Small intestine (tissue), 7 donors: ENCODE measurements at regions not wholly inside any gene's neighbourhood (a gene's known extent, or its start where the extent isn't known, plus 50 kb on each side); places are given as distances from the start of the nearest gene placed in this dataset.

Experiments used
- DNase-seq, 2 donors: peaks; one replicate each; pipeline versions ENCODE4 v3.0.0 to v3.0.0-alpha.2; 2013
- FAIRE-seq: peaks from 2 replicates; lab custom pipeline; 2012; peaks lifted over from hg19 to GRCh38; lab: Jason Lieb, UNC
- H3K27ac ChIP-seq, 3 donors: one replicate each; pipeline ENCODE4 v1.5.1; 2013; ENCODE audit warnings: low read length in 2 of 3, mild to moderate bottlenecking in 2 of 3, control low read depth in 1 of 3, inconsistent platforms in 1 of 3, low read depth in 1 of 3, moderate library complexity in 1 of 3
- H3K27me3 ChIP-seq, 3 donors: one replicate each; pipeline ENCODE4 v1.6.1; 2013; ENCODE audit warnings: low read length in 3 of 3, inconsistent platforms in 1 of 3; ENCODE audit not compliant: control insufficient read depth in 3 of 3, insufficient read depth in 3 of 3
- H3K36me3 ChIP-seq, 3 donors: one replicate each; pipeline ENCODE4 v1.6.1; 2013; ENCODE audit warnings: low read length in 3 of 3, inconsistent platforms in 1 of 3, low read depth in 1 of 3, mild to moderate bottlenecking in 1 of 3, moderate library complexity in 1 of 3; ENCODE audit not compliant: control insufficient read depth in 3 of 3, insufficient read depth in 2 of 3
- H3K4me1 ChIP-seq, 3 donors: one replicate each; pipeline ENCODE4 v1.6.1; 2013; ENCODE audit warnings: low read length in 2 of 3, inconsistent platforms in 1 of 3, low read depth in 1 of 3, mild to moderate bottlenecking in 1 of 3, moderate library complexity in 1 of 3; ENCODE audit not compliant: control insufficient read depth in 3 of 3, insufficient read depth in 2 of 3
- H3K4me3 ChIP-seq, 3 donors: one replicate each; pipeline ENCODE4 v1.5.1; 2013; ENCODE audit warnings: low read length in 3 of 3, control low read depth in 1 of 3, inconsistent platforms in 1 of 3, low read depth in 1 of 3, mild to moderate bottlenecking in 1 of 3, moderate library complexity in 1 of 3
- H3K9me3 ChIP-seq, 2 donors: one replicate each; pipeline ENCODE4 v1.6.1; 2013; ENCODE audit warnings: low read depth in 1 of 2, low read length in 1 of 2; ENCODE audit not compliant: control insufficient read depth in 2 of 2, insufficient read depth in 1 of 2
- WGBS, 3 donors: extraction: QIAGEN DNeasy Blood & Tissue Kit; methylation state at CpG; one replicate each; pipeline ENCODE4 v1.1.7; 2013; 5-methylcytosine and 5-hydroxymethylcytosine counted together
- donor health status: healthy with polysubstance abuse.
- donor health status: control.
- donor health status: control.
- donor health status: Bipolar disorder and iron deficiency.
- donor health status: healthy.

DNA sequence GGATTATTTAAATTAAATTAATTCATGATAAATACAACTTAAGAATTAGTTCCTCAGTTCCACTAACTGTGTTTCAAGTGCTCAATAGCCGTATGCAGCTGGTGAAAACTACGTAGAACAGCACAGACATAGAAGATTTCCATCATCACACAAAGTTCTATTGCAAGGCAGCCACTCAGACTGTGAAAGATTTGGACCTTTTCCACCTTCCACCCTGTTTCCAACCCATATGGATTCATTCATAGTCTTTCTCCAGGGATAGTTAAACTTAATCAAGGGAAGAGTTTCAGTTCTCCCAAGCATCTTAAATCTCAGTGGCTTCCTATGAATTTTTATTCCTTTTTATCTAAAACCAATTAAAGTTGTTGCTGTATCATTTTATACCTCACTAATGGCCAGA lies 2030.8 kb downstream of the SUCLG1 start:
- FAIRE-seq: no peak
- no peaks in the 10 kb centered on the region for H3K9me3 ChIP-seq

DNA sequence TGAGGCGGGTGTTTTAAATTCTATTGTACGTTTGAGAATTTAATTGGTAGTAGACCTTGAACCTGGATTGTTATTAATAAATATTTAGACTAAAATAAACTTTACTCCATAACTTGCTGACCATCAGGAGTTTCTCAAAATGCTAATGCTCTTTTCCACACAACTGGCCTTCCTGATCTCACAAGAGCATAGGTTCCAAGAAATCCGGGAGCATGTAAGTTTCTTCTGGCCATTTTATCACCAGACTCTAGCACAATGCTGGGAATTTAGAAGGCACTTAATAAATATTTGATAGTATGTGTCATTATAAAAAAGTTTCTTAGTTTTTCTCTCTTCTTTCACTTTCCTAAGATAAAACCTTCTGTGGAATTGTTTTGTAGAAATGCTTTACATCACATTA lies 2047.1 kb downstream of the SUCLG1 start:
- WGBS, 3 donors: 59 to 68% (median 61%) methylated on average over 3 of the region's 3 CpGs
- DNase-seq (no peak), FAIRE-seq (no peak)

More for the DNA sequence above, 2030.8 kb downstream of the SUCLG1 start:
- peak in 1 of 2 donors; percentile 1 for DNase-seq
- Histone ChIP-seq H3K27me3 (no peaks in the 10 kb centered on the region), H3K4me3 (no peak overlapping the region), H3K4me1 (no peaks in the 10 kb centered on the region), H3K27ac (no peak overlapping the region), H3K36me3 (no peaks in the 10 kb centered on the region)
- WGBS, 3 donors: 73 to 87% (median 84%) methylated on average over 2 of the region's 2 CpGs

DNA sequence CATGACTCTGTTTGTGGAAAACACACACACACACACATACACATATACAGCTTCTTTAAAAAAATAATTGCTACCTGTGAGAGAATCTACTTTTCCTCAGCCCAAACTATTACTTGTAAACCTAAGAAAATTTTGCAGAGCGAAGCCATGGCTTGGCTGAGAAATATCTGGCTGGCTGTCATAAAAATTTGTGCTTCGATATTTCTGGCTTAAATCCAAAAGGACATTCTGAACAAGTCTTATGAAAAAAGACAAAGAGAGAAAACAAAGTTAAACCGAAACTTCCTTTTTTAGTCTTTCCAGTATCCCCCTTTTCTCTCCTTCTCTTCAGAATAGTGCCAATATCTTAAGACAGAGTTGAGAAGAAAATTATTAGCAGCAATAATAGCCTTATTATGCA lies 2048.0 kb downstream of the SUCLG1 start:
- peaks cover 0 to 5% of the 10 kb centered on the region in 2 donors for H3K9me3 ChIP-seq
- H3K36me3 ChIP-seq: no peaks in the 10 kb centered on the region
- no peak overlapping the region for H3K4me3 ChIP-seq
- DNase-seq: no peak
- FAIRE-seq: no peak
- no peaks in the 10 kb centered on the region for H3K27me3 ChIP-seq
- 33 to 49% (median 47%) methylated on average over 3 of the region's 3 CpGs for WGBS, 3 donors
- H3K4me1 ChIP-seq: no peaks in the 10 kb centered on the region
- H3K27ac ChIP-seq: no peak overlapping the region

More for the DNA sequence above, 2047.1 kb downstream of the SUCLG1 start:
- no peaks in the 10 kb centered on the region for H3K27me3 ChIP-seq
- H3K4me3 ChIP-seq: no peak overlapping the region
- H3K27ac ChIP-seq: no peak overlapping the region
- no peaks in the 10 kb centered on the region for H3K4me1 ChIP-seq
- H3K9me3 ChIP-seq: peaks cover 0 to 5% of the 10 kb centered on the region in 2 donors
- no peaks in the 10 kb centered on the region for H3K36me3 ChIP-seq

DNA sequence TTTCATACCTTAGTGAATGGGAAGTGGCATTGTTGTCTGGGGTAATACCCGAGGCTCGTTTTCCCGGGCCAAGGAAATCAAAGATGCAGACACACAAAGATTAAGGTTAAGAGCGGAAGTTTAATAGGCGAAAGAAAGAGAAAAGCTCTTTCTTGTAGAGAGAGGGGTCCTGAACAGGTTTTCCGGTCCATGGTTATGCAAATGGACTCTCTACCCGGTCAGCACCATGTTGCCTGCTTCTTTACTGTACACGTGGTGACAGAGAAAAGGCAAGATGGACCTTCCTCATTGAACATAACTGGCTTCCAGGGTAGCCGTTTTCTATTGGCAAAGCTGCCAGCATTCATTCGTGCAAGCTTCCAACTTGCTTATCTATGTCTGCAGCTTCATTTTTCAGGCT lies 2063.5 kb downstream of the SUCLG1 start:
- no peak for DNase-seq

DNA sequence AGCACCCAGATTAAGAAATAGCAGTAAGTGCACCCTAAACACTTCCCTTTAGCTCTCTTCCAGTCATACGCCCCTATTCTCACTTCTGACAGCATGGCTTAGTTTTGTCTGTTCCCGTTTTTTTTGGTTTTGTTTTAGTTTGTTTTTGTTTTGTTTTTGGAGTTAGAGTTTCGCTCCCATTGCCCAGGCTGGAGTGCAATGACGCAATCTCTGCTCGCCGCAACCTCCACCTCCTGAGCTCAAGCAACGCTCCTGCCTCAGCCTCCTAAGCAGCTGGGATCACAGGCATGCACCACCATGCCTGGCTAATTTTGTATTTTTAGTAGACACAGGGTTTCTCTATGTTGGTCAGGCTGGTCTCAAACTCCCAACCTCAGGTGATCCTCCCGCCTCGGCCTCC lies 2067.7 kb downstream of the SUCLG1 start:
- no peaks in the 10 kb centered on the region for H3K27me3 ChIP-seq
- H3K4me1 ChIP-seq: no peaks in the 10 kb centered on the region
- H3K36me3 ChIP-seq: no peaks in the 10 kb centered on the region
- FAIRE-seq: no peak
- no peak overlapping the region for H3K4me3 ChIP-seq
- H3K9me3 ChIP-seq: no peaks in the 10 kb centered on the region
- no peak for DNase-seq
- WGBS, 3 donors: 87 to 89% (median 88%) methylated on average over 9 of the region's 9 CpGs
- H3K27ac ChIP-seq: no peak overlapping the region

More for the DNA sequence above, 2063.5 kb downstream of the SUCLG1 start:
- FAIRE-seq: no peak
- Histone ChIP-seq H3K36me3 (no peaks in the 10 kb centered on the region), H3K9me3 (no peaks in the 10 kb centered on the region), H3K4me1 (no peaks in the 10 kb centered on the region), H3K27ac (no peak overlapping the region), H3K27me3 (no peaks in the 10 kb centered on the region), H3K4me3 (no peak overlapping the region)
- WGBS, 3 donors: 75 to 80% (median 76%) methylated on average over 10 of the region's 10 CpGs

DNA sequence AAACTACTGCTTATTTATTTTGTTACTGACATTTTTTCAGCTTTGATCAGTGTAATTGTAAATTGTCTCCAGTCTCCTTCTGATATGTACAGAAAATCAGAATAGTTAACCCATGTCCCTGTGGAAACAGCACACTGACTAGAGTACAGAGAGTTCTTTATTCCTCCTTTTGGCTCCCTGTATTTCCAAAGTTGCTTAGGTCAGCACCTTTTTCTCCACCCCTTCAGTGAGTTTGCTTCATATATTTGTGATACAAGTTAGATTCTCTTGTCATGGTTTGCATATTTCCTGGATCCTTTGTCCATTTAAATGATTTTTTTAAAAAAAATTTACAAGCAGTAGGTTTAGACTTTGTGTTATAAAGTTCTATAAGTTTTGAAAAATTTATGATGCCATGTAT lies 2051.1 kb upstream of the LRRTM1 start:
- H3K4me1 ChIP-seq: no peaks in the 10 kb centered on the region
- no peak overlapping the region for H3K27ac ChIP-seq
- no peaks in the 10 kb centered on the region for H3K9me3 ChIP-seq
- no peaks in the 10 kb centered on the region for H3K27me3 ChIP-seq
- H3K36me3 ChIP-seq: no peaks in the 10 kb centered on the region
- FAIRE-seq (no peak), DNase-seq (no peak)
- H3K4me3 ChIP-seq: no peak overlapping the region

DNA sequence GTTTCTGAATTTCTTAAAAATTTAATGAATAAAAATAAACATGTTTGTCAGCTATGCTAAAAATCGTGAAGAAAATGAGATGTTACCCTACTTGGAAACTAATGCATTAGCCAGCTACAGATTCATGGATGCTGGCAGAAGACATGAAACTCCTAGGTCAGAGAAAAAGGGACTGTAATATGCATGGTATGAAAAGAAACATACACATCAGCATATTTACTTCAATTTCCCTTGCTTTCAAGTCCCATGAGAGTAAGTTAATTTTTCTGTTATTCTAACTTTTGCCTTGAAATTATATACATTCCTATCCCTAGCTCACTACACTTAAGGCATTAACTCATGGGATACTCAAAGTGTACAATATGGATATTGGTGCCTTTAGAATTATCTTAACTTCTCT lies 2041.4 kb upstream of the LRRTM1 start:
- Histone ChIP-seq H3K4me1 (no peaks in the 10 kb centered on the region), H3K27ac (no peak overlapping the region), H3K27me3 (no peaks in the 10 kb centered on the region), H3K4me3 (no peak overlapping the region), H3K9me3 (no peaks in the 10 kb centered on the region), H3K36me3 (no peaks in the 10 kb centered on the region)
- FAIRE-seq (no peak), DNase-seq (no peak)
- WGBS, 3 donors: 74 to 81% (median 76%) methylated on average over 1 of the region's 1 CpG

DNA sequence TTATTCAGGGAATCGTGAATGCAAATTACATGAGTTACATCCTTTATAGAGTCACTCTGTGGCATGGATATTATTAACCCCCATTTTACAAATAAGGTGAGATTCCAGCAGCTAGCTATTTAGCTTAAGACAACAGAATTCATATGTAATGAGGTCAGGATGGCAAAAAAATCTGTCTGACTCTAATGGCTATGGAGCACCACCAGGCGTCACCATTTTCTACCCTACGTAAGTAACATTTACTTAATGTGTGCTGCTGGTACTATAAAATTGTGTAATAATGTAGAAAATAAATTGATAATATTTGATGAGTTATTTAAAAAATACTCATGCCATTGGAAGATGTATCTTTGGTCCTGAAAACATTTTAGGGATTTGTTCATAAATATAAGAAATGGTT lies 2040.1 kb upstream of the LRRTM1 start:
- Histone ChIP-seq H3K4me1 (no peaks in the 10 kb centered on the region), H3K4me3 (no peak overlapping the region), H3K9me3 (no peaks in the 10 kb centered on the region), H3K36me3 (no peaks in the 10 kb centered on the region), H3K27ac (no peak overlapping the region), H3K27me3 (no peaks in the 10 kb centered on the region)
- WGBS, 3 donors: 56 to 84% (median 70%) methylated on average over 3 of the region's 3 CpGs
- FAIRE-seq (no peak), DNase-seq (no peak)

DNA sequence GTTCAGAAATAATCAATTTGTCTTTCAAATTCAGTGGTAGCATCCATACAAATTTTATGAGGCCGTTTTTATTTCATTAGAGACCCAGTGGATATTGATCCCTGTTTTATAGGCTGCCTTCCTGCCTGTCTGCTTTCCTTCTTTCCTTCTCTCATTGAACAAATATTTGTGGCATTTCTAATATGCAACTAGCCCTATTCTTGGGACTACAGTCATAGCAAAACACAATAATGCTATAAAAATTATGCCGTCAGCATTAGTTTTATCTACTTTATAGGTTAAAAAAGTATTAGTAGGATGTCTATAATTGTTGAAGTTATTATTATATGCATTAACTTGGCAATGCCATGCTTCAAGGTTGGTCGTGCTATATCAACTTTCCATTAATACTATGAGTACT lies 2037.8 kb upstream of the LRRTM1 start:
- Histone ChIP-seq H3K4me1 (no peaks in the 10 kb centered on the region), H3K27ac (no peak overlapping the region), H3K36me3 (no peaks in the 10 kb centered on the region), H3K9me3 (no peaks in the 10 kb centered on the region), H3K4me3 (no peak overlapping the region), H3K27me3 (no peaks in the 10 kb centered on the region)
- FAIRE-seq (no peak), DNase-seq (no peak)
- WGBS, 3 donors: 70 to 86% (median 71%) methylated on average over 3 of the region's 3 CpGs
